ENCODE measurements at regions not wholly inside any gene's neighbourhood (a gene's known extent, or its start where the extent isn't known, plus 50 kb on each side); places are given as distances from the start of the nearest gene placed in this dataset.
"Not testable (repeated sequence)": the region's sequence is repeated elsewhere in the genome, so short reads cannot be mapped to it uniquely, and the experiment has no call there.

GRCh38 chrX:30008031-30008430 is 207.3 kb upstream of the MAGEB2 start:
- TF ChIP-seq CTCF (IDR thresholded peaks at IDR 0.05; ENCODE audit: low read depth, low read length, missing control alignments): no peak
- no peak overlapping the region for H3K4me3 ChIP-seq (replicated peaks; ENCODE audit: low read depth, low read length)

GRCh38 chrX:30010471-30010870 is 204.9 kb upstream of the MAGEB2 start:
- DNase-seq (ENCODE audit: extremely low read depth, low read depth): no peak
- H3K4me3 ChIP-seq (replicated peaks; ENCODE audit: low read depth, low read length): no peak overlapping the region
- no peak for TF ChIP-seq CTCF (IDR thresholded peaks at IDR 0.05; ENCODE audit: low read depth, low read length, missing control alignments)

More at GRCh38 chrX:30008031-30008430, 207.3 kb upstream of the MAGEB2 start:
- no peak for DNase-seq (ENCODE audit: extremely low read depth, low read depth)

GRCh38 chrX:30015440-30015839 is 199.9 kb upstream of the MAGEB2 start:
- no peak overlapping the region for H3K4me3 ChIP-seq (replicated peaks; ENCODE audit: low read depth, low read length)
- no peak for DNase-seq (ENCODE audit: extremely low read depth, low read depth)
- no peak for TF ChIP-seq CTCF (IDR thresholded peaks at IDR 0.05; ENCODE audit: low read depth, low read length, missing control alignments)

- H3K4me3 ChIP-seq (replicated peaks; ENCODE audit: low read depth, low read length): no peak overlapping the region
- no peak for TF ChIP-seq CTCF (IDR thresholded peaks at IDR 0.05; ENCODE audit: low read depth, low read length, missing control alignments)
- no peak for DNase-seq (ENCODE audit: extremely low read depth, low read depth)
Observed at GRCh38 chrX:30027636-30028035, 187.7 kb upstream of the MAGEB2 start.

- not testable (repeated sequence) for H3K4me3 ChIP-seq (replicated peaks; ENCODE audit: low read depth, low read length)
Observed at GRCh38 chrX:30036406-30036805, 179.0 kb upstream of the MAGEB2 start.

GRCh38 chrX:30039768-30040167 is 175.6 kb upstream of the MAGEB2 start:
- no peak for DNase-seq (ENCODE audit: extremely low read depth, low read depth)
- no peak overlapping the region for H3K4me3 ChIP-seq (replicated peaks; ENCODE audit: low read depth, low read length)
- TF ChIP-seq CTCF (IDR thresholded peaks at IDR 0.05; ENCODE audit: low read depth, low read length, missing control alignments): no peak

More at GRCh38 chrX:30036406-30036805, 179.0 kb upstream of the MAGEB2 start:
- not testable (repeated sequence) for DNase-seq (ENCODE audit: extremely low read depth, low read depth)

- DNase-seq (ENCODE audit: extremely low read depth, low read depth): no peak
- peak; percentile 42 for TF ChIP-seq CTCF (IDR thresholded peaks at IDR 0.05; ENCODE audit: low read depth, low read length, missing control alignments)
- no peak overlapping the region for H3K4me3 ChIP-seq (replicated peaks; ENCODE audit: low read depth, low read length)
Observed at GRCh38 chrX:30060718-30061117, 154.6 kb upstream of the MAGEB2 start.
